Fibroblast of peridontal ligament (primary cell): ENCODE measurements at regions not wholly inside any gene's neighbourhood (a gene's known extent, or its start where the extent isn't known, plus 50 kb on each side); places are given as distances from the start of the nearest gene placed in this dataset.
"Not testable (repeated sequence)": the region's sequence is repeated elsewhere in the genome, so short reads cannot be mapped to it uniquely, and the experiment has no call there.

Experiments
- DNase-seq: peaks from one replicate; pipeline ENCODE4 v3.0.0-alpha.2; 2010; ENCODE audit errors: extremely low read depth

- no peak for DNase-seq
These were observed 51.8 kb upstream of the MYB start for GRCh38 chr6:135129136-135129856.

DNA sequence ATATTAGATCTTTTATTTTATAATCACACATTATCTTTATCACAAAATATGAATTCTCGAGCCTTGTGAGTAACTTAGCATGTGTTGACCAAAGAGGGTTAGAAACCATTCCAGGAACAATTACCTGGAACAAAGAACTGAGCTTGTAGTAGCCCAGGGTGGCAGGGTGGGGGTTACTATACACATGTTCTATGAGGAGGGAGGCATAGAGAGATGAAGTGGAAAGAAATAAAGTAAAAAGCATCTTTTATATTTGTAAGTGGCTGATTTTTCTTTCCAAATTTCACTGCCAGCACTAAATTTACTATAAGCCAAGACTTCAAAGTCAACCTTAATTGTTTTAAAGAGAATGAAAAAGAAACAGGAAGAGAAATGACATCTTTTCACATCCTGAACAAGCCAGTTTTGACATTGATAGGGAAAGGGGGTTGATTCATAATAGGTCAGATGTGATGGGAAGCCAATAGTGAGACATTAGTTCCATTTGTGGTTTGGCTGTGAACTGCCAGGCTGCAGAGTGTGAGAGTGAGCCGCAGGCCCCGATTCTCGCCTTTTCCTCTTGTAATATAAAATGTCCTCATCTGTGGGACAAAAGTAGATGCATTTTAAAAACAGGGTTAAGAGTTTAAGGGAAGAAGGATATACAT, 52.7 kb upstream of the MYB start:
- no peak for DNase-seq

- DNase-seq: no peak
These were observed 54.4 kb upstream of the MYB start for GRCh38 chr6:135126729-135127128.

DNA sequence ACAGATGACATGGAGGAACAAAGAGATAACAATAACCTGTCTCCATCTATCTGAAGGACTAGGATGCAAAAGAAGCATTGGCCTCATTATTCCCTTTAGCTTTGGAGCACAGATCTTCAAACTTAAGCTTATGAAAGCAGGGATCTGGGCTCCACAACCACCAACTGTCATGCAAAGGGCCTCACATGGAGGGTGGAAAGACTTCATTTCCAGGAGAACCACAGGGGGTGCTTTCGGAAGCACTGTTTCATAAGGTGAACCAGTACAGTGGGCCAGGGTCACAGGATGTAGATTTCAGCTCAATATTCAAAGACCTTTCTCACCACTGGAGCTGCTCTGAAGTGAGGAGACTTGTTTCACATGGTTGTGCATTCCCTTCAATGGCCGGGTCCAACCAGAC, 55.1 kb upstream of the MYB start:
- no peak for DNase-seq

GRCh38 chr6:135121434-135121833, 59.7 kb upstream of the MYB start:
- DNase-seq: no peak

- no peak for DNase-seq
These were observed 62.9 kb upstream of the MYB start for GRCh38 chr6:135118134-135118730.

GRCh38 chr6:135117413-135117968, 62.9 kb upstream of the HBS1L start:
- no peak for DNase-seq

DNA sequence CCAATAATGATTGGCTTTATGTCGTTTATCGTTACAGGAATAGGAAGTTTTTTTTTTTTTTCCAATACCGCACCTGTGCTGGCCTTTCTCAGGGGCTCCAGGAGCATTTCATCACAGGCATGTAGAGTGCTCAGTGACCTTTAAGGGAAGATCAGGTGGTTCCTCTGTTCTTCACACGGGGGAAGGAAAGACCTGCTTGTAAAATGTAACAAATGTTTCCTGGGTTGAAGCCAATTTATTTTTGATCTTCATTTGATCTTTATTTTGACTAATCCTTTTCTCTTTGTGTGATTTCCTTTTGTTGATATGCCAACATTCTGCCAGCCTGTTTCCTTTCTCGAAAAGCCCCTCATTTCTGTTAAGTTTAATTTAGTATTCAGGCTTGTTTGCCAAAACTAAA, 61.9 kb upstream of the HBS1L start:
- DNase-seq: no peak

DNA sequence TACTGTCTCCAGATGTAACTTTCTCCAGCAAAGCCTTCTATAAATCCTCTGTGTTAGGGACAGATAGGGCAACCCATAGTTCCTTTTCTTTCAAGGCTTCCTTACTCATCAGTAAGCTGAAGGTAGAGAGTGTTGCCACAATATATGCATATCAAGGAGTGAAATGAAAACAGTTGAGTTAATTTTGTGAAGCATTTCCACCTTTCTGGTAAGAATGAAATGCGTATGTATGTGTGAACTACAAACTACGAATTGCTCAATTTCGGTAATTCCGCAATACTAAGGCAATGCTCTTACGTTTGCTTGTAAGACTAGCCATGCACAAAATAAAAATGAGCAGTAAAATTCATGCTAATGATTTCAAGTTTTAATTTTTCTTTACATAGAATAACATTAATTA, 61.2 kb upstream of the HBS1L start:
- DNase-seq: peak; percentile 1

DNA sequence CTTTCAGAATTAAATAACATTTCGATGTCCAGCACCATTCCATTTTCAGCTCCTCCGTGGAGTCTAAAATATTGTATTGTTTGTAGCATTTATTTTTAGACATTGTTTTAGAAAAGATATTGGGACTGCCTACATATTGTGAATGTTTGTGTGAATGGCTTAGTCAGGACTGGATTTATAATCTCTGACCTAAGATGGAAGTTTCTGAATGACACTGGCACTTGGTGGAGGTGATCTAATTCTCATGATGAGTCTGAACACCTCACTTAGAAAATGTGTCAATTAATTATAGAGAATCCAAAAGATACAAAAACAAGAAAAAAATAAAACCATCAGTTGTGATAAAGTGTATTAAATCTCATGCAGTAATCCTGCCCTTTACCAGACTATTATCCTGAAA, 60.8 kb upstream of the HBS1L start:
- DNase-seq: no peak

DNA sequence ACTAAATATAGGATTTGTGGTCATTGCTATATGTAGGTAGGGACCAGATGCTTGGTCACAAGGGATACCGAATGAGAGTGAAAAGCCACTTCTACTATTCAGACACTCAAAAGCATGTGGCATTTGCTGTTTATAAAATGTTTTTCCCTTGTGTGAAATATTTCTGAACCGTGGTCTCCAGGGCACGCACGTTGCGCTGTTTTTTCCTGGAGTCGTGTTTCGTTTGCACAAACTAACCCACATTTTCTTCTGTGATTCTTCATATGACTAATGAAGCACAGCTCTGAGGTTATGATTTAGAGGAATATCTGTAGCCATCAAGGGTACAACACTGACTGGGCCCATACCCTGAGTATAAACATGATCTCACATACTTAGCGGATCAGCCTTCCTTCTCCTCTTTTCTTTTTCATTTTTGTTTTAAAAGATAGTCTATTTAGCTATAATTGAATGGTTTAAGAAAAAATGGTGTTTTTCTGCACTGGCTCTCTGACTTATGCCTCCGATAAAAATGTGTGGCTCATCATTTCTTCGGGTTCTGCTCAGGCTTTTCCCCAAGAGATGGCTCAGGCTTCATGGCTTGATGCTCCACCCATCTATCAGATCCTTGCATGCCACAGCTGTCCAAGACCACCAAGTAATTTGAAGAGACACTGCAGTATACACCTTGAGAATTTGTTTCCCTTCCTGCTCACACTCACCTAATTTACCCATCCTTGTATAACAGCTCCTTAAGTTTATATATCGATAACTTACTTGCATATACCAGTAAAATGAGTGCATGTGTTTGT, 59.9 kb upstream of the HBS1L start:
- no peak for DNase-seq

GRCh38 chr6:135113860-135114259, 59.2 kb upstream of the HBS1L start:
- no peak for DNase-seq

DNA sequence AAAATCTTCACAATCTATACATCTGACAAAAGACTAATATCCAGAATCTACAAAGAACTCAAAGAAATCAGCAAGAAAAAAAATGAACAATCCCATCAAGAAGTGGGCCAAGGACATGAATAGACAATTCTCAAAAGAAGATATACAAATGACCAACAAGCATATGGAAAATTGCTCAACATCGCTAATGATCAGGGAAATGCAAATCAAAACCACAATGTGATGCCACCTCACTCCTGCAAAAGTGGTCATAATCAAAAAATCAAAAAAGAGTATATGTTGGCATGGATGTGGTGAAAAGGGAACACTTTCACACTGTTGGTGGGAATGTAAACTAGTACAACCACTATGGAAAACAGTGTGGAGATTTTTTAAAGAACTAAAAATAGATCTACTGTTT, 58.3 kb upstream of the HBS1L start:
- not testable (repeated sequence) for DNase-seq

DNA sequence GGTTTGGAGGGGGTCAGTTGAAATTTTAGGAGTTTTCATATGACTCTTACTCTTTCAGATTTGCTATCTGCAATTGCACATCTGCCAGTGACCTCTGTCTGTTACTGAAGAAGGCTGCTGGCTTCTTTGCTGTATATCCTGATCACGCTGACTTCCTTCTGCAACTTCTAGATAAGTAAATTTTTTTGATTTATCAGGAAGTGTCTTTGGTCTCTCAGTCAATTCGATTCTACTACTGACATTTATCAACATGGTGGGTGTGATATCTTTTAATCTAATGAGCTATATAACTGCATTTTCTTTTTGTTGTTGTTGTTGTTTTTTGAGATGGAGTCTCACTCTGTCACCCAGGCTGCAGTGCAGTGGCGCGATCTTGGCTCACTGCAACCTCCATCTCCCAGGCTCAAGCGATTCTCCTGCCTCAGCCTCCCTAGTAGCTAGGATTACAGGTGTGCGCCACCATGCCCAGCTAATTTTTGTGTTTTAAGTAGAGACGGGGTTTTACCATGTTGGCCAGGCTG, 55.7 kb upstream of the HBS1L start:
- not testable (repeated sequence) for DNase-seq

GRCh38 chr6:135109761-135110160, 55.1 kb upstream of the HBS1L start:
- no peak for DNase-seq

DNA sequence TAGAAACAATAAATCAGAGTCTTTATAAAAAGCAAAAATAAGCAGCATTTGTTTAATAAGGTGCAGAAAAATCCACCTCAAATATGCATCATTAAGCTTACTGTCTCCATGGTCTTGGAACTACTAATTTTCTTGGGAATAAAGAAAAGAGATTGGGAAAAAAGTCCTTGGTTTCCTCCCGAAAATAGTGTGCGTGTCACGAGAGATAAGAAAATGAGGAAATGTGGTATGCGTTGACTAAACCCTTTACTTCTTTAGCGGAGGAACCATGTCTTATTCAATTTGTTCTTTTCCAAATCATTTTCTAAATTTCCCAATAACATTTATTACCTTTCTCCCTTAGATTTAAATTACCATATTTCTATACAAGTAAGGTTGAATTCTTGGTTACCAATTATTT, 54.1 kb upstream of the HBS1L start:
- no peak for DNase-seq

- DNase-seq: no peak
These were observed 52.0 kb upstream of the HBS1L start for GRCh38 chr6:135106611-135107010.

DNA sequence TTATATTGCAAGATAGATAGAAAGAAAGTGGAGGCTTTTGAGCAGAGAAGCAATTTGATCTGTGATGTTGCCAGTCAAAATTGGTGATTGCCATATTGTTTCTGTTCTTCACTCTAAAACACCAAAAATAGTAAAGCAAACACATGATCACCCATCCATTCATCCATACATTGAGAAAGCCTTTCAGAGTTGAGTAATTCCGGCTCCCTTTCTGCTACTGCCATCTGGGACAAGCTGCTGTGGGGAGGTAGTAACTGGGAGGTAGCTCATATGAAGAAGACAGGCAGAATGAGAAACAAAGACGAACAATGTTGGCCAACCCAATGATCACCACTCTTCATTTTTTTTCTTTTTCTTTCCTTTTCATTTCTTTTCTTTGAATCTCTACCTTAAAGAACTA, 51.1 kb upstream of the HBS1L start:
- DNase-seq: no peak

DNA sequence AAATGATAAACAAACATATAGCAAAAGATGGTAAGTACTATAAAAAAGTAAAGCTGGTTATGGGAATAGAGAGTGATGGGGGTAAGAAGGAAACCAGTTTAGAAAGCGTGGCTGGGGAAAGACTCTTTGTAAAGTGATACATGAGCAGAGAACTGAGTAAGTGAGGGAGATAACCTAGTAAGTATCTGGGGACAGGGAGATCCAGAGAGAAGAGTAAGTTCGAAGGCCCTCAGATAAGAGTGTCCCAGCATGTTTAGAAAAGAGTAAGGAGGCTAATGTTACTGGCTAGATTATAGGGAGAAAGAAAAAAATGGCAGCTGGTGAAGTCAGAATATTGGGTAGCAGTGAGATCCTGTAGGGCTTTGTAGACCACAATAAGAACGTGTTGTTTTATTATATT, 50.7 kb upstream of the HBS1L start:
- no peak for DNase-seq
